Adipocyte (in vitro differentiated cells): ENCODE measurements at regions not wholly inside any gene's neighbourhood (a gene's known extent, or its start where the extent isn't known, plus 50 kb on each side); places are given as distances from the start of the nearest gene placed in this dataset.
A peak's percentile ranks its signal among the peaks of the same experiment; 100 is the strongest.

ENCODE experiments used
- DNase-seq: peaks from one replicate; pipeline ENCODE4 v3.0.0-alpha.2; 2015; ENCODE audit warnings: low read depth
- H3K27me3 ChIP-seq: replicated peaks from 2 replicates; pipeline ENCODE4 v1.7.0; 2013; ENCODE audit warnings: mild to moderate bottlenecking, low read length, moderate library complexity; ENCODE audit not compliant: control insufficient read depth, insufficient read depth
- H3K36me3 ChIP-seq: 2 replicates; pipeline ENCODE4 v1.7.0; 2013; ENCODE audit warnings: low read length, mild to moderate bottlenecking, moderate library complexity; ENCODE audit not compliant: control insufficient read depth, insufficient read depth, severe bottlenecking
- H3K4me1 ChIP-seq: 2 replicates; pipeline ENCODE4 v1.7.0; 2013; ENCODE audit warnings: mild to moderate bottlenecking, low read length, moderate library complexity; ENCODE audit not compliant: control insufficient read depth, insufficient read depth
- H3K4me3 ChIP-seq: 2 replicates; pipeline ENCODE4 v1.7.0; 2013; ENCODE audit warnings: mild to moderate bottlenecking, low read length, moderate library complexity
- H3K9ac ChIP-seq: 2 replicates; pipeline ENCODE4 v1.7.0; 2013; ENCODE audit warnings: mild to moderate bottlenecking, low read length, moderate library complexity
- H3K9me3 ChIP-seq: 2 replicates; pipeline ENCODE4 v1.7.0; 2013; ENCODE audit warnings: mild to moderate bottlenecking, low read length, moderate library complexity; ENCODE audit not compliant: control insufficient read depth

DNA sequence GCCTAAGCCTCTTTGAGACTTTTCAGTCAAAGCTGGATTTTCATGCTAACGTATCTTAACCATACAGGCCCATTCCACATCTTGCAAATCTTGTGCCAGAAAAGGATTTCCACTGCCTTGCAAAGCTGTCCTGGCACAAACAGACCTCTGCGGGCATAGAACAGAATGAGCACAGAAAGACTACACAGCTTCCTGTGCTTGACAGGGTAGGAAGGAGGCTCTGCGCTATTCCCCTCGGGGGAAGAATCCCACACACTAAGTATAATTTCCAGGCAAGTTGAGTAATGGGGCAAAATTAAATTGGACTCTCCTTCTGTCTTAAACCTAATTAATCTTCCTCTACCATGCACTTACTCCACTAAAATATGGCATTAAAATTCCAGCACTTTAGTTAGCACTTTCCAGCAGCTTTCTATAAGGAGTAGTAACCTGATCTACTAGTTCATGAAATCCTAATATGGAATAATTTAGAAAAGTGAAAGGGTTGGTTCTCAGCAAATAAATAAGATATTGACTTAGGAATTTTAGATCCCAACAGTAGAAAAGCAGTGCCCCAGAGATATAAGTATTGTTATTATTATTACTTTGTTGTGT, 532.1 kb upstream of the JAG1 start:
- no peaks in the 10 kb centered on the region for H3K36me3 ChIP-seq
- peaks cover 11% of the 10 kb centered on the region for H3K4me1 ChIP-seq
- H3K27me3 ChIP-seq = no peaks in the 10 kb centered on the region
- H3K9me3 ChIP-seq = no peaks in the 10 kb centered on the region
- no peak overlapping the region for H3K4me3 ChIP-seq
- H3K9ac ChIP-seq = no peak overlapping the region
- no peak for DNase-seq

DNA sequence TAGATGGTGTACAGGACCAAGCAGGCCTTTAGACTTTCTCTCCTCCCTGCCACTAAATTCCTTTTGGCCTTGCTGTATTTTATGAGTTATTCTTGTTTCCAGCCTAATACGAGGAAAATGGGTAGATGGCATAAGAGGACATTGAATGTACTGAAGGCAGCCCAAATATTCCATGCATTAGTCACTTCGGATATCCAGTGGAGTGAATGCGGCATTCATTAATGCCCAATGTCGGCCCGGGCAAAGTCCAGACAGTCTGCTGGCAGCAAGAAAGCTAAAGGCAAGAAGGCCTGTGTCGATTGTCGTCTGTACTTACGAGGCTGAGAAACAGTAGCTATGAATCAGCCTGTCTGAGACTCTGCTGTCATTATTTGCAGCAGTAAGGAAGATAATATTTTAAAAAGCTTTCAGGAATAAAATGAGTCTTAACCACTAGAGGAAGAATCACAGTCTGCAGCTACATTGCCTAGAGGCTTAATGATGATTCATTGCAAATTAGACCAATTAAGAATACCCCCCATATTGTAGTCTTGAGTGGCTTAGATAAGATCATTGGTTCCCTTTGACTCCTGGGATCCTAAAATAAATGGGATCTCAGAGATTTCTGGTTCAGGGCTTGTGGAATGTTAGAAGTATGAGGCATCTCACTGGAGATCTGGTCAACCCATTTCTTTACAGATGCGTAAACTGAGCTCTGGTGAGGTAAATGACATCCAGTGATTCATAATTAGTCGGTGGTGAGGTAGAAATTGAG, 534.1 kb upstream of the JAG1 start:
- peak; percentile 53 for DNase-seq
- H3K4me3 ChIP-seq = no peak overlapping the region
- H3K36me3 ChIP-seq = no peaks in the 10 kb centered on the region

DNA sequence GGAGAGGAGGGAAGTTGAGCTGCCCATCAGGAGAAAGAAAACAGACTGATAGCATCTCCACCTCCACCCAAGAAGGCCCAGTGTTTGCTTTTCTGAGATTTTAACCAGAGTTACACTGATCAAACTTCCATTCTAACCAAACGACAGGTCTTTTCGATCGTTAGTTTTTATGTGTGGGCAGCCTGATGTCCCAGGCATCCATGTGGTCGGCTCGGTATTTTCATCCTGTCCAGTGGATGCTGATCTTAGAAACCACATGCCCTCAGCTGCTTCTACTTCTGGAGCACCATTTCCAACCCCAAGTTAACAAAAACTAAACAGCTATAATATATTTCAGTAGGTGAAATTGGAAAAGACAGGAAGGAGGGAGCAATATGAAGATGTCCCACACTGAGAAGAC, 536.8 kb upstream of the JAG1 start:
- DNase-seq = no peak
- H3K27me3 ChIP-seq = no peaks in the 10 kb centered on the region
- no peaks in the 10 kb centered on the region for H3K9me3 ChIP-seq
- H3K9ac ChIP-seq = no peak overlapping the region
- peaks cover 9% of the 10 kb centered on the region for H3K4me1 ChIP-seq
- no peaks in the 10 kb centered on the region for H3K36me3 ChIP-seq
- no peak overlapping the region for H3K4me3 ChIP-seq

More for the DNA sequence above, 534.1 kb upstream of the JAG1 start:
- peaks cover 11% of the 10 kb centered on the region for H3K4me1 ChIP-seq
- H3K9ac ChIP-seq = no peak overlapping the region
- no peaks in the 10 kb centered on the region for H3K27me3 ChIP-seq
- no peaks in the 10 kb centered on the region for H3K9me3 ChIP-seq

DNA sequence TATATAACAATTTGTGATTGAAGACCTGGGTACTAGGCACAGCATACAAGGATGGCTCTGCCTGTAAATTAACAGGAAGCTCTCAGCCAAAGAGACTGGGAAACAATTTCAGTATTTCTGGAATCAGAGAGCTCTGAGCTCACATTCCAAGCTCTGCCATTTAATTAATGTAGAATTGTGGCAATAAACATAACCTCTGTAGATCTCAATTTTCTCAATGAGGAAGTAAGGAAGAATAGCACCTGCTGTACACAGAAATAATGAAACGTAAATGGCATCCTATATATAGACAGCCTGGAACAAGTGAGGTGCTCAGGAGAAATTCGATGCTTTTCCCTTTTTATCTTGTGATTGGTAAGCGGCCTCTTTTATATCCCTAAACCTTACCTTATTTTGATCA, 538.5 kb upstream of the JAG1 start:
- H3K36me3 ChIP-seq = no peaks in the 10 kb centered on the region
- no peaks in the 10 kb centered on the region for H3K9me3 ChIP-seq
- H3K9ac ChIP-seq = no peak overlapping the region
- H3K4me3 ChIP-seq = no peak overlapping the region
- peaks cover 11% of the 10 kb centered on the region for H3K4me1 ChIP-seq
- no peaks in the 10 kb centered on the region for H3K27me3 ChIP-seq
- DNase-seq = no peak

DNA sequence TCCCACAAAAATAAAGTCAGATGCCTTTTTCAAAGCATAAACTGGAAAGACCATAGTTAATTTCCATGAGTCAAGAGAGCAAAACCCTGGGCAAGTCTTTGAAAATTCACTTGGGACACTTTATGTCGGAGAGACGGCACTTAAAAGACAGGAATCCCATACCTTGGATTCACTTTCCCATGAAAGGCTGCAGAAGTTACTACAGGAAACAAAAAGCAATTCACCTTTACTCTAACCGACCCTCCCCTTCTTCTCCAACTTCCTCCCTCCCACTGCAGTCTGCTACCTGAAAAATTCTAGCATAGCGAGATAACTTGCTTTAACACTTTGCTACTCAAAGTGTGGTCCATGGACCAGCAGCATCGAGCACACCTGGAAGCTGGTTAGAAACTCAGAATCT, 539.1 kb upstream of the JAG1 start:
- Histone ChIP-seq H3K36me3 (no peaks in the 10 kb centered on the region), H3K4me3 (no peak overlapping the region), H3K9ac (no peak overlapping the region), H3K27me3 (no peaks in the 10 kb centered on the region), H3K9me3 (no peaks in the 10 kb centered on the region), H3K4me1 (peaks cover 17% of the 10 kb centered on the region)
- no peak for DNase-seq

DNA sequence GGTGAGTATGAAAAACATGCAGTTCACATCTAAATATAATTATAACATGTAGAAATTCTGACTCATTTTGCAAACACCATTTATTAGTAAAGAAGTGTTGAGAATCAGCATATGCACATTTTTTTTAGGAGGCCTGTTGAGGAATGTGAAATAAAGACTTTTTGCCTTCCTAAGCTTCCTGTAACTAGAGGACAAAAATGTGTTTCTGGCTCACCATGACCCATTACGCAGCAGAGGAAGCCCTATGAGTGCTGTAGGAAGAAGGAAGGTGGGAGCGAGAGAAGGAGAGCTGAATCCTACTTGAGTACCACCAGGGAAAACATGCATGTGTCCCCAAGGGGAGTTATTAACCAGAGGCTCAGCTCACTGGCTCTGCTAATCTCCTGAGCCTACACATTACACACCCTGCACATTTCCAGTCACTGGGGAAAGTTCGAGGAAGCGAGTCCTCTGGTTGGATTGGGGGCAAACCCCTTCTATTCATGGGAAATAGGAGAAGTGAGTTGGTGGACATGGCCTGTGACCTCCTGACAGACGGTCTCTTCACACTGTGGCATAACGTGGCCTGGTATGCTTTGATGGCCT, 540.5 kb upstream of the JAG1 start:
- peaks cover 18% of the 10 kb centered on the region for H3K4me1 ChIP-seq
- no peak overlapping the region for H3K9ac ChIP-seq
- H3K4me3 ChIP-seq = no peak overlapping the region
- H3K36me3 ChIP-seq = no peaks in the 10 kb centered on the region
- H3K27me3 ChIP-seq = no peaks in the 10 kb centered on the region
- DNase-seq = no peak
- no peaks in the 10 kb centered on the region for H3K9me3 ChIP-seq

DNA sequence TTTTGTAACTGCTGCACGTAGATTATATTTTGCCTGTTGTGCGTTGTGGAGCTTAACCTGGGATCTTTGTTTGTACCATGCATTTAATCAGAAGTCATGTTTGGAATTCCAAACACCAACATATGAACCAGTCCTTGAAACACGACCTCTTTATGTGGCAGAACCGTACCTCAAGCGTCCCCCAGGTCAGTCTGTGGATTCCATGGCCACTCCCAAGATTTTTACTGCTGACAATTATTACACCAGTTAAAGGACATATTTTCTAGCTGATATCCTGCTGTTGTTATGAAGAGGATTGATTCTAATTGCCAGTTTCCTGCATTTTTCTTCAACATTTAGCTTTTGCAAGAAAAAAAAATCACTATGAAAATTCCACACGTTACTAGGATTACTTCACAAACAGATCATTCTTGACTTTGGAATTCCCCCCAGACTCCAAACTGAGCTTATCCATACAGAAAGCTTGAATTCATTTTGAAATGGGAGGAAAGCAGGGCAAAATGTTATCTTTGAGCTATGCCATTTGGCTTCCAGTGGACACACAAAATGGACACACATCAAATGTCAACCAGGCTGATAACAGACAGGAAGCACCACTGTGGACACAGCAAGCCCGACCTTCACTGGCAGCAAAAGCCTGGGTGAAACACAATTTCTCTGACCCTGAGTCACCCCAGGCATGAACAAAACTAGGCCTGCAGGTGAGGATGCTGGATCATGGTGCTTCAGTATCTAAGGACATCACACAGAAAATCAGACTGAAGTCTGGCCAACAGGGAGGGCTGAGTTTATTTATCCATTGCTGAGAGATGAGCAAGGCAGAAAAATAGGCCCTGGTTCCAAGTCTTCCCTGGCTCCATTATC, 542.9 kb upstream of the JAG1 start:
- H3K9ac ChIP-seq = peak overlapping the region; percentile 23
- no peaks in the 10 kb centered on the region for H3K9me3 ChIP-seq
- peaks cover 18% of the 10 kb centered on the region for H3K4me1 ChIP-seq
- H3K27me3 ChIP-seq = no peaks in the 10 kb centered on the region
- H3K4me3 ChIP-seq = no peak overlapping the region
- no peaks in the 10 kb centered on the region for H3K36me3 ChIP-seq
- peak; percentile 75 for DNase-seq

DNA sequence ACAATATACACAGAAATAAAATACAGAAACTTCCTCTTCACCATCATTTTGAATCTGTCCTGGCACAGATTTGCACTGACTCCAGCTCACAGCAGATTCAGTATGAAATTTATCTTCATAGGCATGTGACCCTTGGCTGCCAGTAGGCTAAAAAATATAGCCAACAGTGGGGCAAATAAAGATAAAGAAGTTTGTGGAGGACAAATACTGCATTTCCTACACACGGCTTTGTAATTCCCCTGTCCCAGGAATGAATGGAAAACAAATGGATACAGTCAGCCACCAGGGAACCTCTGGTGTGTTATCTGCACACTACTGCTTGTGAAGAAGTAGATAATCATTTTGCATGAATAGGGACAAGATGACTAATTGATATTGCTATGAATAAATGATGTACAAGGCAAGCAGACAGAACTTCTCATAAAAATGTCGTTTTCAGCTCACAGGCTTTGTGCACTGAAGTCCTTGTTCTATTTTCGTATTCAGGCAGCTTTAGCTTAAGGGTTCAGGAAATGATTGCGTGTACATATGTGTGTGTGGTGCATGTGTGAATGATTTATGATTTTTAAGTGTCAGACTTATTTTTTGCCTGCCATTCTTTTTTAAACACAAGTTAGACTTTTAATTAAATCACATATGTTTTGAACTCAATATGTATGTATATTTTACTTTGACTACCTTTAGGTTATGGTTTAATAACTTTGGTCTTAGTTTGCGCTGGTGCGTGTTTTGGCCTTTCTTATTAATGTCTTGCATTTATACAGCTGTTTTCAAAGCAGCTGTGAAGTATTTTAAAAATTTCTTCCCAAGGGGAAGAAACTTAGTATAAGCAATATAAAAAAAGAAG, 543.8 kb upstream of the JAG1 start:
- Histone ChIP-seq H3K27me3 (no peaks in the 10 kb centered on the region), H3K4me1 (peaks cover 18% of the 10 kb centered on the region), H3K9me3 (no peaks in the 10 kb centered on the region), H3K9ac (peak overlapping the region; percentile 23), H3K36me3 (no peaks in the 10 kb centered on the region), H3K4me3 (no peak overlapping the region)
- DNase-seq = peak; percentile 29

DNA sequence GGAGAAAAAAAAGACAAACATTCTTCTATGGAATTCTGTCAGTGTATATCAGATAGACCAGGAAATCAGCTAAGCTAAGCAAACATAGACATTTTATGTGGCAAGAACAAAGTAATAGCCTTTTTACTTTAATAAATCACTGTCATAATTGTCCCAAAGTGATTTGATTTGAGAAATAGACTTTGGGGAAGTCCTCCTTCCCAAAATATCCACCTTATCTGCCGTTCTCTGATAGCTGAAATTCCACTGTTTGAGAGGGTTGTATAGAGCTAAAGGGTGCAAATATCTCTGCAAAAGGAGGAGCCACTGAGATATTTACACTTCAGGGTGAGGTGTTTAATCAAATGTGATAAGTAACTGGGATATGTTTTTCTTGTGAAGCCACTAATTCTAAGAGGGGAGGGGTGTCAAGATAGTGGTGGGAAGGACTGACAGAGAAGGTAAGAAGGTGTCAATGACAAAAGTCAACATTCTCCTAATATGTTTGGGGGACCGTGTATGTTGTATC, 544.4 kb upstream of the JAG1 start:
- DNase-seq = no peak
- H3K4me3 ChIP-seq = no peak overlapping the region
- H3K4me1 ChIP-seq = peaks cover 18% of the 10 kb centered on the region
- H3K27me3 ChIP-seq = no peaks in the 10 kb centered on the region
- H3K36me3 ChIP-seq = no peaks in the 10 kb centered on the region
- H3K9ac ChIP-seq = no peak overlapping the region
- H3K9me3 ChIP-seq = no peaks in the 10 kb centered on the region

DNA sequence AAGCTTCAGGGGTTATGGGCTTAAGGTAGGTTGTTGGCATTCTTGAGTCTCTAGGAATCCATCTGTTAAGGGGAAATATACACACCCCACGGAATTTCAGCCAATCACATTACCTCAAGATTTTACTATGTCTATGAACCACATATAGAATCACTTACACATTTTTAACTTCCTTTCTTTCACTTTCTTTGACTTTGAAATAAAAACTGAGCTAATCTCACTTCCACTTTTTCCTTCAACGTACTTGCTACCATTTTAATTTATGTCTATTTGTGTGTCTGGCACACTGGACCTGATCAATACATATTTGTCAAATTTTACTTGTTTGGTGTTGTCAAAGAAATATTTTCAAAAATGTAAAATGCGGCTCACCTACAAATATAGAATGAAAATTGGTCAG, 545.4 kb upstream of the JAG1 start:
- H3K27me3 ChIP-seq = no peaks in the 10 kb centered on the region
- H3K9ac ChIP-seq = no peak overlapping the region
- no peak for DNase-seq
- H3K9me3 ChIP-seq = no peaks in the 10 kb centered on the region
- no peaks in the 10 kb centered on the region for H3K36me3 ChIP-seq
- H3K4me3 ChIP-seq = no peak overlapping the region
- H3K4me1 ChIP-seq = peaks cover 18% of the 10 kb centered on the region
